Stimulated activated CD4-positive, alpha-beta T cell treated with anti-CD3 and anti-CD28 coated beads, Interleukin-2, amount 100 ng/mL, for 48 hours (primary cell): ENCODE measurements at regions not wholly inside any gene's neighbourhood (a gene's known extent, or its start where the extent isn't known, plus 50 kb on each side); places are given as distances from the start of the nearest gene placed in this dataset.

Experiments
- DNase-seq, 2 donors: peaks; one replicate each; pipeline ENCODE4 v3.0.0-alpha.2; 2020

DNA sequence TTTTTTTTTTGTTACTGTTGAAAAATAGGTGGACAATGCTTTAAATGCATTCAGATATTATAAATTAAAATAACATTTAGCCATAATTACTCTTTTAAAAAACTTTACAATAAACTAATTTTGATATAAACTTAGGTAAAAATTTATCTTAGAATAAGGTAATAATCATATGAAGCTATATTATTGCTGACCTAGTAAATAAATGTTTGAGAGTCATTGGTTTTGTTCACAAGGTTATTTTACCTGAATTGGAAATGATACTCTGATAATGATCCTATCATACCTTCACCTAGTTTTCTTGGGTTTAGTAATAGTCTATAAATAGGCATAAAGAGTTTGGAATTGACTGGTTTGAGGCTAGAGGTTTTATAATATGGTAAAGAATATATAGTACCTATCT, 1076.4 kb upstream of the CDH6 start:
- no peak for DNase-seq

- no peak for DNase-seq
These were observed 1079.9 kb upstream of the CDH6 start for GRCh38 chr5:30113542-30113941.

- DNase-seq = no peak
These were observed 1080.6 kb upstream of the CDH6 start for GRCh38 chr5:30112867-30113266.

- DNase-seq = no peak
These were observed 1085.4 kb upstream of the CDH6 start for GRCh38 chr5:30108051-30108450.

DNA sequence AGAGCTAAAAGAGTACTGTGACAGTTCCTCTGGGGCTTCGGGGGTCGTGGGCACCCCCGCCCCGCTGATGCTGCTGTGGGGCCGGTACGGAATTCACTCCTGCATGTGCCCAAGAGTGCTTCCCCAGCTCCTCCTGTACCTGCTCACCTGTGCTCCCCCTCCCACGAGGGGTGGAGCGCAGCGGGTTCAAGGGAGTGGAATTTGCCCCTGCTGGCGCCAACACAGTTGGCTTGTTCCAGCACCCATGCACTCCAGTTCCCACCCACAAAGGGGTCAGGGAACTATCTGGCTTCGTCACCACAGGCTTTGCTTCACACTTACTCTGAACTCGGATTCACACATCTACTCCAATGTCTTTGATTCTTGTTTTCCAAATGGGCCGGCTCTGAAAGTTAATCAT, 1086.9 kb upstream of the CDH6 start:
- DNase-seq = no peak

DNA sequence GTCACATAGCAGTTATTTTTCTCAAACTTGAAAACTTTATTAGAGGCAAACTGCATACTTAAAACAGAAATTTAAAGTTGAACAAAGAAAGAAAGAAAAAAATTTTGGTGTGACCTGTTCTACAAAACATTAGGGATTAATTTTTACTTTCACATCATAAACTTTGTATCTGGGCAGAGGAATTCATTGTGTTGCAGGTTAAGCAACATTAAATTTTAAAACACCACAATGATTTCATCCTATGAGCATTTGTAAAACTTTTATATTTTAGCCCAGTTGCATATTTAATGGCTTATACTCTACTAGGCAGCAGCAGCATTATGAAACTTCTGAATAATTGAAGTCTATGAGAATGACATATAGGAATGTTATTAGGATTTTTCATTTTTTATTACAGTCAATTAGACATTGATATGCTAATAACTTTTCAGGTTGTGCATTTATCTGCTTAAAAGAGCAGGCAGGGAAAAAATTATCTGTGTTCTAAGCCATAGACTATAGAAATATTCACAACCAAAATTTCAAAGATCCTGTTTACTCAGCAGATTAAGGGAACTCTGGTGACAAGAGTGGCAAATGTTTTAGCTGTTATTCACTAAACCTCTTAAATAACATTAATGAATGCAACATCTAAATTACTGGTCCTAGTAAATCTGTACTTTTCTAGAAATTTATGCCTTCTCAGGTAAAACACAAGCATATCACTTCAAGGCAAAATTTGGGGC, 1088.5 kb upstream of the CDH6 start:
- no peak for DNase-seq

- no peak for DNase-seq
These were observed 1089.9 kb upstream of the CDH6 start for GRCh38 chr5:30103452-30104202.

DNA sequence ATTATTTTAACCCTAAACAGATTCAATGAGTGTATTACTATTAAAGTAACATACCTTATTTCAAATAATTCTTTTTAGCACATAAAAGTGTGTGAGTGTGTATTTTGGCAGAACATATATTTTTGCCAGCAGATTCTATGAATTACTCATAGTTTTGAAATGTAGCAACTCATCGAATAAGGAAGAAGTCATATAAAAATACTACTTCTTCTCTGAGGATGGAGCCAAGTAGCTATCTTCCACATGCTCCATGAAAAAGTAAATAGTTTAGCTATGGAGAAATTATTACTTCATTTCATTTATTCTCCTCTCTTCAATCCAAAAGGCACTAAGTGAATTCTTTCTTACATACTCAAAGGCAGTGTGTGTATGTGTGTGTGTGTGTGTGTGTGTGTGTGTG, 1090.4 kb upstream of the CDH6 start:
- no peak for DNase-seq

DNA sequence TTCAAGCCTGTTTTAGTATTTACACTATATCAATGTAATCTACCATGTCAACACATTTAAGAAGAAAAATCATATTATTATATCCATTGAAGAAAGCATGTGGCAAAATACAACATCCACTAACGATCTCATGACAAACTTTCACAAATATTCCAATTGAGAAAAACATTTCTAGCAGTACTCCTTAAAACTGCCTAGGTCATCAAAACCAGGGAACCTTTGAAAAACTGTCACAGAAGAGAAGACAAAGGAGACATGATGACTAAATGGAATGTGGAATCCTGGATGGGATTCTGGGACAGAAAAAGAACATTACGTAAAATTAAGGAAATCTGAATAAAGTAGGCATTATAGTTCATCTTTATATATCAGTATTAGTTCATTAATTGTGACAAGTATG, 1091.3 kb upstream of the CDH6 start:
- DNase-seq = no peak

- DNase-seq = no peak
These were observed 1092.6 kb upstream of the CDH6 start for GRCh38 chr5:30100929-30101328.

GRCh38 chr5:30100148-30100713, 1093.3 kb upstream of the CDH6 start:
- DNase-seq = no peak

- DNase-seq = no peak
These were observed 1093.9 kb upstream of the CDH6 start for GRCh38 chr5:30099634-30100033.

DNA sequence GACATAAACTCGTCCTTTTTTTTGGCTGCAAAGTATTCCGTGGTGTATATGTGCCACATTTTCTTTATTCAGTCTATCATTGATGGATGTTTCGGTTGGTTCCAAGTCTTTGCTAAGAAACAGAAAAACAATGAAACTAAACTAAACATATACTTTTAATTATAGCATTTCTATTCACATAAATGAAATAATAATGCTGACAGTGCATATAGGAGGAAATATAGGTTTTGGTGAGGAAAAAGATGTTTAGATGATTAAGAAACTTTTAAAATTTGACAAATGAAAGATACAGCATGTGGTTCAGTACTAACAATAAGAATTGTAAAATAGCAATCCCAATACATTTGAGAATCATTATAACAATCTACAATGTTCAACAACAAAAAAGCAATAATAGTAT, 1094.5 kb upstream of the CDH6 start:
- DNase-seq = no peak

GRCh38 chr5:30092548-30092947, 1100.9 kb upstream of the CDH6 start:
- DNase-seq = no peak

GRCh38 chr5:30069441-30070263, 1123.8 kb upstream of the CDH6 start:
- DNase-seq = no peak

- DNase-seq = no peak
These were observed 1130.0 kb upstream of the CDH6 start for GRCh38 chr5:30063503-30063902.

- DNase-seq = no peak
These were observed 1141.5 kb upstream of the CDH6 start for GRCh38 chr5:30051976-30052375.

- no peak for DNase-seq
These were observed 1143.2 kb upstream of the CDH6 start for GRCh38 chr5:30050056-30050815.

- DNase-seq = no peak
These were observed 1150.8 kb upstream of the CDH6 start for GRCh38 chr5:30042677-30043076.

DNA sequence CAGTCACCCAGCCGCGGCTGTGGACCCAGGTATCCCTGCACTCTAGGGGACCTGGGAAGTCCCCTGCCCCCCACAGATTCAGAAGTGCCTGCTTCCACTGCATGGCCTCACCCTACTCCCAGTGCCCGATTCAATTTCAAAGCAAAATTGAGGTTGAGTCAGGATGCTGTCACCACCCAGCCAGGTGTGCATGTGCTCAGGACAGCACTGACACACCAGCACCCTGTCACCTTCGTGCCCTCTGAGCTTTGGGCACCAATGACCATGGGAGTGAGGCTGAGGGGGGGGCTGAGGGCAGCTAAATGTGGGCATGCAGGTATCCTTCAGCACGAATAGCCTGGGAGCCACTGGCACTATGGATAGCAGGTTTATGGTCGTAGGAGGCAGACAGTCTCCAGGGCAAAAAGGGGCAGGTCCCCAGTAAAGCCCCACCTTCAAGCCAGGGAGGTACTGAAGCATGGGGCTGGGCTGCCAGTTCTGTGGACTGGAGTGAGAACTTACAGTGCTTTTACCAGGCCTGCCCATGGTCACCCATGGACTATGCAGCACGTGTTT, 1151.6 kb upstream of the CDH6 start:
- DNase-seq = no peak

- no peak for DNase-seq
These were observed 1152.2 kb upstream of the CDH6 start for GRCh38 chr5:30041291-30041690.

GRCh38 chr5:30040488-30041118, 1152.9 kb upstream of the CDH6 start:
- DNase-seq = peak; percentile 1 to 4
